ENCODE measurements at regions not wholly inside any gene's neighbourhood (a gene's known extent, or its start where the extent isn't known, plus 50 kb on each side); places are given as distances from the start of the nearest gene placed in this dataset.
"Not testable (repeated sequence)": the region's sequence is repeated elsewhere in the genome, so short reads cannot be mapped to it uniquely, and the experiment has no call there.

DNA sequence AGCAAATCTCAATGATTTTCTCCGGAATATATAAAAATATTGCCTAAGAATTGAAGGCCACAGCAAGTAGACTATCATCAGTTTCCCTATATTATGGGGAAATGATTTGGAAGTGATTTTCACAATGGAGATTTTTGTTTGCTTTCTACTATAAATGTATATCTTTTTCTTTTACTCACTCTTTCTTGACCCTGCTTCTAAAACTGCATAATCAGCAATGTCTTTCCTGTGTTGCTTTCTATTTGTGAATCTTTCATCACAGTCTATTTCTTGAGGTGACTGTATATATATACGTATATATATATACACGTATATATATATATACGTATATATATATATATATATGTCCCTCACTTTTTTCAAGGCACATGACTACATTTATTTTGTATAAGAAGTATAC is 622.6 kb downstream of the DTWD2 start:
- no peak overlapping the region for H3K4me3 ChIP-seq (ENCODE audit: control insufficient read depth, low read depth, low read length)
- TF ChIP-seq, protein P1, sequence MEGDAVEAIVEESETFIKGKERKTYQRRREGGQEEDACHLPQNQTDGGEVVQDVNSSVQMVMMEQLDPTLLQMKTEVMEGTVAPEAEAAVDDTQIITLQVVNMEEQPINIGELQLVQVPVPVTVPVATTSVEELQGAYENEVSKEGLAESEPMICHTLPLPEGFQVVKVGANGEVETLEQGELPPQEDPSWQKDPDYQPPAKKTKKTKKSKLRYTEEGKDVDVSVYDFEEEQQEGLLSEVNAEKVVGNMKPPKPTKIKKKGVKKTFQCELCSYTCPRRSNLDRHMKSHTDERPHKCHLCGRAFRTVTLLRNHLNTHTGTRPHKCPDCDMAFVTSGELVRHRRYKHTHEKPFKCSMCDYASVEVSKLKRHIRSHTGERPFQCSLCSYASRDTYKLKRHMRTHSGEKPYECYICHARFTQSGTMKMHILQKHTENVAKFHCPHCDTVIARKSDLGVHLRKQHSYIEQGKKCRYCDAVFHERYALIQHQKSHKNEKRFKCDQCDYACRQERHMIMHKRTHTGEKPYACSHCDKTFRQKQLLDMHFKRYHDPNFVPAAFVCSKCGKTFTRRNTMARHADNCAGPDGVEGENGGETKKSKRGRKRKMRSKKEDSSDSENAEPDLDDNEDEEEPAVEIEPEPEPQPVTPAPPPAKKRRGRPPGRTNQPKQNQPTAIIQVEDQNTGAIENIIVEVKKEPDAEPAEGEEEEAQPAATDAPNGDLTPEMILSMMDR (IDR thresholded peaks at IDR 0.05; ENCODE audit: control insufficient read depth, insufficient read depth, low read depth, low read length, missing control alignments) = no peak
- DNase-seq (ENCODE audit: low read depth) = no peak

DNA sequence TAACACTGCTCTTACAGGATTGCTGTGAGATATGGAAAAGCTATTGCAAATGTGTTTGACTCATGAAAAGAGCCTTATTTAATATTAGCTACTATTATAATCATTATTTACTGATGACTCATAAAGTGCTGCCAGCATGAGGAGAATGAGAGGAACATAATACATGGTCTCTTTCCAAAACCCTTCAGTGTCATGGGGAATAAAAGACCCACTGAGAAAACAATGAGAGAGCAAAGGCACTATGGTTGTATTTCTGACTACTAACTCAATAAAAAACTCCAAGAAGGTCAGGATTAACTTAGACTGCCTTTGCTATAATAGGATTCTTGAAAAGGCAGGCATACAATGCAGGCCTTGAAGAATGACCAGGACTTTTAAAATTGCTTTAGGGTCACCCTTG is 633.5 kb downstream of the DTWD2 start:
- no peak overlapping the region for H3K4me3 ChIP-seq (ENCODE audit: control insufficient read depth, low read depth, low read length)
- TF ChIP-seq, protein P1 (IDR thresholded peaks at IDR 0.05; ENCODE audit: control insufficient read depth, insufficient read depth, low read depth, low read length, missing control alignments) = no peak
- no peak for DNase-seq (ENCODE audit: low read depth)

DNA sequence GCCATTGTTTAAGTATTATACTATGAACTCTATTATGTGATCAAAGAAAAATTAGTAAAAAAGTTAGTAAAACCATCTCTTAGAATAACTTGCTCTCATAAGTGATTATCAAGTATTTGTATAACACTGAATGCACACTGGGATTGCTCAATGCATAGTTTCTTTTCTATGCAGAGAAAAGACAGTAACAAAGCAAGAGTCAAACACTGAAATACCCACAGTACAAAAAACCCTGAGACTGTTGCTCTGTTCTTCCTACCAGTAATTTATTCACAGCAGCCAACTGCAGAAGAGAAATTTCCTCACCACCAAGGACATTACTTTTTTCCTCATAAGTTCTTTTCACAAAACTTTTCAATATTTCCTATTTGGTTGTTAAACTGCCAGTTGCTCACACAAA is 634.4 kb downstream of the DTWD2 start:
- no peak for DNase-seq (ENCODE audit: low read depth)
- no peak overlapping the region for H3K4me3 ChIP-seq (ENCODE audit: control insufficient read depth, low read depth, low read length)
- TF ChIP-seq, protein P1 (IDR thresholded peaks at IDR 0.05; ENCODE audit: control insufficient read depth, insufficient read depth, low read depth, low read length, missing control alignments) = no peak

DNA sequence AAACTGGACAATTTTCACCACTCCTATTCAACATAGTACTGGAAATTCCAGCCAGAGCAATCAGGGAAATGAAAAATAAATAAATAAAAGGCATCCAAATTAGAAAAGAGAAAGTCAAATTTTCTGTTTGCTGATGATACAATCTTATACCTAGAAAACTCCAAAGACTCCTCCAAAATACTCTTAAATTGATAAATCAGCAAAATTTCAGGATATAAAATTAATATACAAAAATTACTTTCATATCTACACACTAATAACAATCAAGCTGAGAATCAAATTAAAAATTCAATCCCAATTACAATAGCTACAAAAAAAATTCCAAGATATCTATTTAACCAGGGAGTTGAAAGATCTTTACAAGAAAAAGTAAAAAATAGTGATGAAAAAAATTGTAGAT is 651.9 kb downstream of the DTWD2 start:
- TF ChIP-seq, protein P1 (IDR thresholded peaks at IDR 0.05; ENCODE audit: control insufficient read depth, insufficient read depth, low read depth, low read length, missing control alignments) = no peak
- H3K4me3 ChIP-seq (ENCODE audit: control insufficient read depth, low read depth, low read length) = no peak overlapping the region
- no peak for DNase-seq (ENCODE audit: low read depth)

DNA sequence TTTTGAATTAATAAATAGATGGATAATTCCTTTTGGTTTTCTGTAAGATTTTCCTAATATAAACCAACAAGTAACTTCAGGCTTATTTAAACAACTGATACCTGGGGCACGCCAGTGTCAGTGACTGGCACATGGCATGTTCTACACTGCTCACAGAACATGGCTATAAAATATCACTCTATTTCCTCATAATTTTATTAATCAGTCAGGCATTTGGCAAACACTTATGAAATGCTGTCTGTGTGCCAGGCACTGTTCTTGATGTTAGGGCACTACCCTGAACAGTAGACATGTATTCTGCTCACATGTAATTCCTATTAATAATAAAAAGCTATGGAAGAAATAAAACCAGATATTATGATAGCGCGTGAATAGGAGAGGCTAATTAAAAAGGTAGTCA is 661.0 kb downstream of the DTWD2 start:
- DNase-seq (ENCODE audit: low read depth) = no peak
- no peak overlapping the region for H3K4me3 ChIP-seq (ENCODE audit: control insufficient read depth, low read depth, low read length)
- TF ChIP-seq, protein P1 (IDR thresholded peaks at IDR 0.05; ENCODE audit: control insufficient read depth, insufficient read depth, low read depth, low read length, missing control alignments) = no peak

DNA sequence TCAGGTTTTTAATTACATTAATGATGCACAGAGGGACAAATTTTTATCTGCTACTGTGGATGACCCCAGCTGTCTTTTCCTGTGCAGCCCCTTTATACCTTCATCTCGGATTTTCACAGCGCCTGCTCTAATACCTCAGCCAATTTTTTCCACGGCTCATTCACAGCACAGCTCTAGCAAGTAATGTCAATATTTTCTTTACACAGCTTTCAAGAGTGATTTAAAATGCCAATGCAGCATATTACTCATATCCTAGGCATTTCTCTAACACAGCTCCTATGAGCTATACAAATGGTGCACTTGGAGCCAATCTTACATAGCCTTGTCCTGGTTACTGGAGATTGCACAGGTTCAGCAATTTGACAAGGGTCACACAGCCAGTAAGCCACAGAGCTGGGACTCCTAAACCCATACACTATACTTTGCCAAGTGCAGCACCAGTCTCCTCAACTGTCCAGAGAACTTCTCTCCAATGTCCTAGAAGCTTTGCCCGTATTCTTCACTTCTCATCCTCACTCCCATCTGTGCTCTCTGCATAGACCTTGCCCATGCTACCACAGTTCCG is 661.8 kb downstream of the DTWD2 start:
- no peak overlapping the region for H3K4me3 ChIP-seq (ENCODE audit: control insufficient read depth, low read depth, low read length)
- TF ChIP-seq, protein P1 (IDR thresholded peaks at IDR 0.05; ENCODE audit: control insufficient read depth, insufficient read depth, low read depth, low read length, missing control alignments) = no peak
- DNase-seq (ENCODE audit: low read depth) = no peak

DNA sequence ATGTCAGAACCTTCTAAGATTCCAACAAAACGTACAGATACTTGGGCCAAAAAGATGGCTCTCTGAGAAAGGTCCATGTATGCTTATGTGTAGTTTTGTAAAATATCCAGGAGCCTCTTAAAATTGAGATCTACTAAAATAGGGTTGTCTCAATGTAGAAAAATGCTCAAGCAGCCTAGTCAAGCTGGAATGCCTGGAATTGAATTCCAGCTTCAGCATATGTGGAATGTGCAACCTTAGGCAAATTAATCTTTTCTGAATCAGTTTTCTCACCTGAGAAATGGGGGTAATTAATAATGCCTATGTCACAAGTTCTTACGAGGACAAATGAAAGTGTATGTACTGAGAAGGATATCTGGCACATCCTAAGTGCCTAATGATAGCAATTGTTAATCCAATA is 662.4 kb downstream of the DTWD2 start:
- H3K4me3 ChIP-seq (ENCODE audit: control insufficient read depth, low read depth, low read length) = no peak overlapping the region
- no peak for DNase-seq (ENCODE audit: low read depth)
- TF ChIP-seq, protein P1 (IDR thresholded peaks at IDR 0.05; ENCODE audit: control insufficient read depth, insufficient read depth, low read depth, low read length, missing control alignments) = no peak

DNA sequence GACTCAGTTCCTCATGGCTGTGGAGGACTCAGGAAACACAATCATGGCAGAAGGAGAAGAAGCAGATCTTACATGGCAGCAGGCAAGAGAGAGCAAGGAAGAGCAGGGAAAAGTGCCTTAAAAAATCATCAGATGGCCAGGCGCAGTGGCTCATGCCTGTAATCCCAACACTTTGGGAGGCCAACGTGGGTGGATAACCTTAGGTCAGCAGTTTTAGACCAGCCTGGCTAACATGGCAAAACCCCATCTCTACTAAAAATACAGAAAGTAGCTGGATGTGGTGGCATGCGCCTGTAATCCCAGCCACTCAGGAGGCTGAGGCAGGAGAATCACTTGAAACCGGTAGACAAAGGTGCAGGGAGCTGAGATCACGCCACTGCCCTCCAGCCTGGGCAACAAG is 664.6 kb downstream of the DTWD2 start:
- not testable (repeated sequence) for DNase-seq (ENCODE audit: low read depth); H3K4me3 ChIP-seq (ENCODE audit: control insufficient read depth, low read depth, low read length)
